NCI-H524 (cell line): ENCODE measurements at regions not wholly inside any gene's neighbourhood (a gene's known extent, or its start where the extent isn't known, plus 50 kb on each side); places are given as distances from the start of the nearest gene placed in this dataset.

ENCODE experiments used
- DNase-seq, 2 experiments: peaks; one replicate each; lab custom pipeline; 2025; lab: John Stamatoyannopoulos, UW

GRCh38 chr18:47543080-47543479 is 291.6 kb upstream of the SKOR2 start:
- DNase-seq: no peak

- no peak for DNase-seq
Observed at GRCh38 chr18:47542551-47542950, 291.1 kb upstream of the SKOR2 start.

GRCh38 chr18:47531717-47532116 is 280.3 kb upstream of the SKOR2 start:
- peak in 1 of 2 experiments; percentile 14 for DNase-seq

- DNase-seq: no peak
Observed at GRCh38 chr18:47530695-47531094, 279.2 kb upstream of the SKOR2 start.

- DNase-seq: no peak
Observed at GRCh38 chr18:47528343-47528742, 276.9 kb upstream of the SKOR2 start.

- DNase-seq: no peak
Observed at GRCh38 chr18:47526147-47526546, 274.7 kb upstream of the SKOR2 start.

- no peak for DNase-seq
Observed at GRCh38 chr18:47522359-47522758, 270.9 kb upstream of the SKOR2 start.

GRCh38 chr18:47520263-47520662 is 268.8 kb upstream of the SKOR2 start:
- no peak for DNase-seq

- DNase-seq: no peak
Observed at GRCh38 chr18:47519706-47520105, 268.2 kb upstream of the SKOR2 start.

- DNase-seq: no peak
Observed at GRCh38 chr18:47519277-47519676, 267.8 kb upstream of the SKOR2 start.

GRCh38 chr18:47513614-47514013 is 262.2 kb upstream of the SKOR2 start:
- no peak for DNase-seq

GRCh38 chr18:47512726-47513435 is 261.4 kb upstream of the SKOR2 start:
- DNase-seq: no peak

- DNase-seq: no peak
Observed at GRCh38 chr18:47512056-47512455, 260.6 kb upstream of the SKOR2 start.

GRCh38 chr18:47510831-47511230 is 259.4 kb upstream of the SKOR2 start:
- no peak for DNase-seq

GRCh38 chr18:47507651-47508050 is 256.2 kb upstream of the SKOR2 start:
- no peak for DNase-seq

- no peak for DNase-seq
Observed at GRCh38 chr18:47506897-47507296, 255.4 kb upstream of the SKOR2 start.

- DNase-seq: no peak
Observed at GRCh38 chr18:47501946-47502345, 250.5 kb upstream of the SKOR2 start.

GRCh38 chr18:47500930-47501329 is 249.5 kb upstream of the SKOR2 start:
- DNase-seq: no peak

- no peak for DNase-seq
Observed at GRCh38 chr18:47492691-47493090, 241.2 kb upstream of the SKOR2 start.

GRCh38 chr18:47490882-47491281 is 239.4 kb upstream of the SKOR2 start:
- no peak for DNase-seq

- DNase-seq: peak in 1 of 2 experiments; percentile 9
Observed at GRCh38 chr18:47485221-47485797, 233.8 kb upstream of the SKOR2 start.

- DNase-seq: no peak
Observed at GRCh38 chr18:47484068-47484467, 232.6 kb upstream of the SKOR2 start.

GRCh38 chr18:47480166-47480565 is 228.7 kb upstream of the SKOR2 start:
- no peak for DNase-seq

- DNase-seq: no peak
Observed at GRCh38 chr18:47471784-47472183, 220.3 kb upstream of the SKOR2 start.
